Panc1 (cell line): ENCODE measurements at regions not wholly inside any gene's neighbourhood (a gene's known extent, or its start where the extent isn't known, plus 50 kb on each side); places are given as distances from the start of the nearest gene placed in this dataset.

Source experiments
- POLR2AphosphoS5 ChIP-seq: IDR thresholded peaks from 2 replicates; pipeline ENCODE4 v1.6.1; 2012; ENCODE audit warnings: mild to moderate bottlenecking, low read depth, low read length, moderate library complexity
- SIN3A ChIP-seq: IDR thresholded peaks from 2 replicates; pipeline ENCODE4 v1.6.1; 2012; ENCODE audit warnings: low read depth, mild to moderate bottlenecking, low read length, moderate library complexity, borderline replicate concordance; ENCODE audit not compliant: insufficient read depth
- TCF7L2 ChIP-seq: IDR thresholded peaks from 2 replicates; pipeline ENCODE4 v1.6.1; 2011; ENCODE audit warnings: mild to moderate bottlenecking, low read depth, low read length, inconsistent platforms
- TF ChIP-seq, protein P1 (sequence below): fragments of 450-650 bp; IDR thresholded peaks from 2 replicates; pipeline ENCODE4 v1.5.1; 2017; ENCODE audit warnings: mild to moderate bottlenecking
- TF ChIP-seq, protein P2 (sequence below), 2 experiments: IDR thresholded peaks; 2 replicates each; pipeline ENCODE4 v1.6.1; 2011 to 2012; ENCODE audit warnings: low read depth in 2 of 2, control low read depth in 1 of 2, low read length in 1 of 2, mild to moderate bottlenecking in 1 of 2, moderate library complexity in 1 of 2; ENCODE audit not compliant: insufficient read depth in 1 of 2

- TF ChIP-seq, protein P1, sequence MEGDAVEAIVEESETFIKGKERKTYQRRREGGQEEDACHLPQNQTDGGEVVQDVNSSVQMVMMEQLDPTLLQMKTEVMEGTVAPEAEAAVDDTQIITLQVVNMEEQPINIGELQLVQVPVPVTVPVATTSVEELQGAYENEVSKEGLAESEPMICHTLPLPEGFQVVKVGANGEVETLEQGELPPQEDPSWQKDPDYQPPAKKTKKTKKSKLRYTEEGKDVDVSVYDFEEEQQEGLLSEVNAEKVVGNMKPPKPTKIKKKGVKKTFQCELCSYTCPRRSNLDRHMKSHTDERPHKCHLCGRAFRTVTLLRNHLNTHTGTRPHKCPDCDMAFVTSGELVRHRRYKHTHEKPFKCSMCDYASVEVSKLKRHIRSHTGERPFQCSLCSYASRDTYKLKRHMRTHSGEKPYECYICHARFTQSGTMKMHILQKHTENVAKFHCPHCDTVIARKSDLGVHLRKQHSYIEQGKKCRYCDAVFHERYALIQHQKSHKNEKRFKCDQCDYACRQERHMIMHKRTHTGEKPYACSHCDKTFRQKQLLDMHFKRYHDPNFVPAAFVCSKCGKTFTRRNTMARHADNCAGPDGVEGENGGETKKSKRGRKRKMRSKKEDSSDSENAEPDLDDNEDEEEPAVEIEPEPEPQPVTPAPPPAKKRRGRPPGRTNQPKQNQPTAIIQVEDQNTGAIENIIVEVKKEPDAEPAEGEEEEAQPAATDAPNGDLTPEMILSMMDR = peak; percentile 47; the same call in 1 of the 2 replicates
- no peak for TF ChIP-seq POLR2AphosphoS5
- TF ChIP-seq SIN3A = no peak
- TF ChIP-seq, protein P2, sequence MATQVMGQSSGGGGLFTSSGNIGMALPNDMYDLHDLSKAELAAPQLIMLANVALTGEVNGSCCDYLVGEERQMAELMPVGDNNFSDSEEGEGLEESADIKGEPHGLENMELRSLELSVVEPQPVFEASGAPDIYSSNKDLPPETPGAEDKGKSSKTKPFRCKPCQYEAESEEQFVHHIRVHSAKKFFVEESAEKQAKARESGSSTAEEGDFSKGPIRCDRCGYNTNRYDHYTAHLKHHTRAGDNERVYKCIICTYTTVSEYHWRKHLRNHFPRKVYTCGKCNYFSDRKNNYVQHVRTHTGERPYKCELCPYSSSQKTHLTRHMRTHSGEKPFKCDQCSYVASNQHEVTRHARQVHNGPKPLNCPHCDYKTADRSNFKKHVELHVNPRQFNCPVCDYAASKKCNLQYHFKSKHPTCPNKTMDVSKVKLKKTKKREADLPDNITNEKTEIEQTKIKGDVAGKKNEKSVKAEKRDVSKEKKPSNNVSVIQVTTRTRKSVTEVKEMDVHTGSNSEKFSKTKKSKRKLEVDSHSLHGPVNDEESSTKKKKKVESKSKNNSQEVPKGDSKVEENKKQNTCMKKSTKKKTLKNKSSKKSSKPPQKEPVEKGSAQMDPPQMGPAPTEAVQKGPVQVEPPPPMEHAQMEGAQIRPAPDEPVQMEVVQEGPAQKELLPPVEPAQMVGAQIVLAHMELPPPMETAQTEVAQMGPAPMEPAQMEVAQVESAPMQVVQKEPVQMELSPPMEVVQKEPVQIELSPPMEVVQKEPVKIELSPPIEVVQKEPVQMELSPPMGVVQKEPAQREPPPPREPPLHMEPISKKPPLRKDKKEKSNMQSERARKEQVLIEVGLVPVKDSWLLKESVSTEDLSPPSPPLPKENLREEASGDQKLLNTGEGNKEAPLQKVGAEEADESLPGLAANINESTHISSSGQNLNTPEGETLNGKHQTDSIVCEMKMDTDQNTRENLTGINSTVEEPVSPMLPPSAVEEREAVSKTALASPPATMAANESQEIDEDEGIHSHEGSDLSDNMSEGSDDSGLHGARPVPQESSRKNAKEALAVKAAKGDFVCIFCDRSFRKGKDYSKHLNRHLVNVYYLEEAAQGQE (IDR thresholded peaks at IDR 0.05; ENCODE audit: insufficient read depth in 1 of 2, low read depth in 2 of 2, low read length in 1 of 2) = no peak
- TF ChIP-seq TCF7L2 = no peak
Measured at GRCh38 chr5:39578887-39579497, 154.2 kb upstream of the DAB2 start.
